ENCODE measurements at regions not wholly inside any gene's neighbourhood (a gene's known extent, or its start where the extent isn't known, plus 50 kb on each side); places are given as distances from the start of the nearest gene placed in this dataset.

DNA sequence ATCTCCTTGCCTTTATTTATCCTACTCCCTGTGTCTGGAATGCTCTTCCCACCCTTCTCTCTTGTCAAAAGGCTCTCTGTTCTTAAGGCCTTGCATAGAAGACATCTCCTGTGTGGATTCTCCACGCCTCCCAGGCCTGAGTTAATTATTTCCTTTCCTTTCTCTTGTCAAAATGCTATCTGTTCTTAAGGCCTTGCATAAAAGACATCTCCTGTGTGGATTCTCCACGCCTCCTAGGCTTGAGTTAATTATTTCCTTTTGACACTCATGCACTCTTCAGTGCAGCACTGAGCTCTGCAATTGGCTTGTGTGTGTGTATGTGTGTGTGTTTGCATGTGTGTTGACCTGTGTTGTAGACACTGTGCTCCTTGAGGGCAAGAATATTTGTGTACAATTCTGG is 52.1 kb upstream of the DCD start:
- TF ChIP-seq CTCF (IDR thresholded peaks at IDR 0.05), result no peak
- no peak for TF ChIP-seq POLR2AphosphoS5 (IDR thresholded peaks at IDR 0.05)
